ENCODE measurements at regions not wholly inside any gene's neighbourhood (a gene's known extent, or its start where the extent isn't known, plus 50 kb on each side); places are given as distances from the start of the nearest gene placed in this dataset.

DNA sequence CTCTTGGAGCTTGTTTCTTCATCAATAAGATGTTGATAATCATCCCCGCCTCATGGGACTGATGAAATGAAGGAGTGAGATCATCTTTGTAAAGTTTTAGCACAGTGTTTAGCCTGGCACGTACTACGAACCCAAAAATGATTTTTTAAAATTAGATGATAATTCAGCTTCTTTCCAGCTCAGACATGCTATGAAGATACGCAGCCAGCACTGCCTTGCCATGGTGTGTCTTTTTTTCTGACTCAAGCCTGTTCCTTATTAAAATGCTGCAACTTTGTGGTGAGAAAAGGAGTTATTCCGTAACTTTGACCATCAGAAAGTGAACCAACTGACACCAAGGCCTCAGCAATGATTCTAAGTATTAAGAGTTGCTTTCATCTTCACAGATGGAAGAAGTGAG is 269.0 kb downstream of the LTN1 start:
- TF ChIP-seq, protein P1, sequence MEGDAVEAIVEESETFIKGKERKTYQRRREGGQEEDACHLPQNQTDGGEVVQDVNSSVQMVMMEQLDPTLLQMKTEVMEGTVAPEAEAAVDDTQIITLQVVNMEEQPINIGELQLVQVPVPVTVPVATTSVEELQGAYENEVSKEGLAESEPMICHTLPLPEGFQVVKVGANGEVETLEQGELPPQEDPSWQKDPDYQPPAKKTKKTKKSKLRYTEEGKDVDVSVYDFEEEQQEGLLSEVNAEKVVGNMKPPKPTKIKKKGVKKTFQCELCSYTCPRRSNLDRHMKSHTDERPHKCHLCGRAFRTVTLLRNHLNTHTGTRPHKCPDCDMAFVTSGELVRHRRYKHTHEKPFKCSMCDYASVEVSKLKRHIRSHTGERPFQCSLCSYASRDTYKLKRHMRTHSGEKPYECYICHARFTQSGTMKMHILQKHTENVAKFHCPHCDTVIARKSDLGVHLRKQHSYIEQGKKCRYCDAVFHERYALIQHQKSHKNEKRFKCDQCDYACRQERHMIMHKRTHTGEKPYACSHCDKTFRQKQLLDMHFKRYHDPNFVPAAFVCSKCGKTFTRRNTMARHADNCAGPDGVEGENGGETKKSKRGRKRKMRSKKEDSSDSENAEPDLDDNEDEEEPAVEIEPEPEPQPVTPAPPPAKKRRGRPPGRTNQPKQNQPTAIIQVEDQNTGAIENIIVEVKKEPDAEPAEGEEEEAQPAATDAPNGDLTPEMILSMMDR (IDR thresholded peaks at IDR 0.05): no peak
- TF ChIP-seq POLR2A (IDR thresholded peaks at IDR 0.05): no peak

Measured in uterus (tissue), 2 donors.